ENCODE measurements at regions not wholly inside any gene's neighbourhood (a gene's known extent, or its start where the extent isn't known, plus 50 kb on each side); places are given as distances from the start of the nearest gene placed in this dataset.

GRCh38 chr2:8006181-8006580 lies 675.7 kb upstream of the ID2 start:
- no peak for DNase-seq (ENCODE audit: low spot score)
- intact Hi-C loops (cut with DNase I) = loop anchor here (10.0 kb wide), 2 partner anchors 139 to 429 kb away; no protein-coding TSS in a partner anchor

- intact Hi-C loops (cut with DNase I) = loop anchor here (10.0 kb wide), 2 partner anchors 138 to 428 kb away; no protein-coding TSS in a partner anchor
Measured at GRCh38 chr2:8006626-8007025, 675.2 kb upstream of the ID2 start.

GRCh38 chr2:8009010-8009597 lies 672.8 kb upstream of the ID2 start:
- no peak for DNase-seq (ENCODE audit: low spot score)
- intact Hi-C loops (cut with DNase I) = loop anchor here (10.0 kb wide), 2 partner anchors 136 to 426 kb away; no protein-coding TSS in a partner anchor

More at GRCh38 chr2:8006626-8007025, 675.2 kb upstream of the ID2 start:
- no peak for DNase-seq (ENCODE audit: low spot score)

- intact Hi-C loops (cut with DNase I) = no loop called here
Measured at GRCh38 chr2:8015848-8016600, 665.8 kb upstream of the ID2 start.

GRCh38 chr2:8016688-8017087 lies 665.2 kb upstream of the ID2 start:
- intact Hi-C loops (cut with DNase I) = no loop called here
- DNase-seq (ENCODE audit: low spot score) = no peak

More at GRCh38 chr2:8015848-8016600, 665.8 kb upstream of the ID2 start:
- DNase-seq (ENCODE audit: low spot score) = no peak

GRCh38 chr2:8018956-8019355 lies 662.9 kb upstream of the ID2 start:
- intact Hi-C loops (cut with DNase I) = no loop called here

GRCh38 chr2:8019934-8020333 lies 661.9 kb upstream of the ID2 start:
- intact Hi-C loops (cut with DNase I) = no loop called here

More at GRCh38 chr2:8018956-8019355, 662.9 kb upstream of the ID2 start:
- no peak for DNase-seq (ENCODE audit: low spot score)

GRCh38 chr2:8021921-8022320 lies 659.9 kb upstream of the ID2 start:
- no peak for DNase-seq (ENCODE audit: low spot score)
- intact Hi-C loops (cut with DNase I) = no loop called here

More at GRCh38 chr2:8019934-8020333, 661.9 kb upstream of the ID2 start:
- no peak for DNase-seq (ENCODE audit: low spot score)

- intact Hi-C loops (cut with DNase I) = no loop called here
Measured at GRCh38 chr2:8022908-8023640, 658.8 kb upstream of the ID2 start.

GRCh38 chr2:8024506-8024905 lies 657.4 kb upstream of the ID2 start:
- intact Hi-C loops (cut with DNase I) = no loop called here
- no peak for DNase-seq (ENCODE audit: low spot score)

More at GRCh38 chr2:8022908-8023640, 658.8 kb upstream of the ID2 start:
- DNase-seq (ENCODE audit: low spot score) = no peak

GRCh38 chr2:8026381-8026780 lies 655.5 kb upstream of the ID2 start:
- intact Hi-C loops (cut with DNase I) = no loop called here

GRCh38 chr2:8027387-8027786 lies 654.5 kb upstream of the ID2 start:
- DNase-seq (ENCODE audit: low spot score) = no peak
- intact Hi-C loops (cut with DNase I) = no loop called here

More at GRCh38 chr2:8026381-8026780, 655.5 kb upstream of the ID2 start:
- no peak for DNase-seq (ENCODE audit: low spot score)

GRCh38 chr2:8028036-8028435 lies 653.8 kb upstream of the ID2 start:
- intact Hi-C loops (cut with DNase I) = no loop called here
- no peak for DNase-seq (ENCODE audit: low spot score)

- intact Hi-C loops (cut with DNase I) = no loop called here
- no peak for DNase-seq (ENCODE audit: low spot score)
Measured at GRCh38 chr2:8028436-8028835, 653.4 kb upstream of the ID2 start.

GRCh38 chr2:8028981-8029380 lies 652.9 kb upstream of the ID2 start:
- intact Hi-C loops (cut with DNase I) = no loop called here
- DNase-seq (ENCODE audit: low spot score) = no peak

- intact Hi-C loops (cut with DNase I) = no loop called here
- DNase-seq (ENCODE audit: low spot score) = no peak
Measured at GRCh38 chr2:8030573-8031303, 651.1 kb upstream of the ID2 start.

GRCh38 chr2:8031370-8031769 lies 650.5 kb upstream of the ID2 start:
- intact Hi-C loops (cut with DNase I) = no loop called here
- DNase-seq (ENCODE audit: low spot score) = no peak

GRCh38 chr2:8033546-8034096 lies 648.2 kb upstream of the ID2 start:
- intact Hi-C loops (cut with DNase I) = no loop called here

GRCh38 chr2:8036366-8036765 lies 645.5 kb upstream of the ID2 start:
- no peak for DNase-seq (ENCODE audit: low spot score)
- intact Hi-C loops (cut with DNase I) = no loop called here

More at GRCh38 chr2:8033546-8034096, 648.2 kb upstream of the ID2 start:
- DNase-seq (ENCODE audit: low spot score) = no peak

Data from cardiac septum (tissue), 1 donor.